LNCAP (cell line): ENCODE measurements at regions not wholly inside any gene's neighbourhood (a gene's known extent, or its start where the extent isn't known, plus 50 kb on each side); places are given as distances from the start of the nearest gene placed in this dataset.

Experiments
- TF ChIP-seq, protein P1 (sequence below): fragments of 450-650 bp; IDR thresholded peaks from 2 replicates; pipeline ENCODE4 v1.5.1; 2017; ENCODE audit warnings: mild to moderate bottlenecking

DNA sequence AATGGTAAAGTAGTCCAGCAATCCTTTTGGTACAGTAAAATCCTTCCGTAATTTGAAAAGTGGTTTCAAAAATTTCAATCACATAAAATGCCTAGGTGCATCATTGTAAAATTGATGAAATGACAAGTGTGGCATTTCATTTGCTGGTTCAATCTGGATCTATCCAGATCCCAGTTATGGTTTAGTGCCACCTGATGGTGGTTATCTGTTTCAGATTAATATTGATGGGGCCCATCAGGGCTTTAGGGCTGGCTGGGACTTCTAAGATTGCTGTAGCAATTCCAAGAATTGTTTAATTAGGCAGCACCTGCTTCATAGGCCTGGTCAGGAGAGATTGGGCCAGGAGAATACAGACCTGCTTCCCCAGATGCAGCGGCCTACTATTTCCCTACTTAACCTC, 55.5 kb upstream of the PIK3C3 start:
- TF ChIP-seq, protein P1, sequence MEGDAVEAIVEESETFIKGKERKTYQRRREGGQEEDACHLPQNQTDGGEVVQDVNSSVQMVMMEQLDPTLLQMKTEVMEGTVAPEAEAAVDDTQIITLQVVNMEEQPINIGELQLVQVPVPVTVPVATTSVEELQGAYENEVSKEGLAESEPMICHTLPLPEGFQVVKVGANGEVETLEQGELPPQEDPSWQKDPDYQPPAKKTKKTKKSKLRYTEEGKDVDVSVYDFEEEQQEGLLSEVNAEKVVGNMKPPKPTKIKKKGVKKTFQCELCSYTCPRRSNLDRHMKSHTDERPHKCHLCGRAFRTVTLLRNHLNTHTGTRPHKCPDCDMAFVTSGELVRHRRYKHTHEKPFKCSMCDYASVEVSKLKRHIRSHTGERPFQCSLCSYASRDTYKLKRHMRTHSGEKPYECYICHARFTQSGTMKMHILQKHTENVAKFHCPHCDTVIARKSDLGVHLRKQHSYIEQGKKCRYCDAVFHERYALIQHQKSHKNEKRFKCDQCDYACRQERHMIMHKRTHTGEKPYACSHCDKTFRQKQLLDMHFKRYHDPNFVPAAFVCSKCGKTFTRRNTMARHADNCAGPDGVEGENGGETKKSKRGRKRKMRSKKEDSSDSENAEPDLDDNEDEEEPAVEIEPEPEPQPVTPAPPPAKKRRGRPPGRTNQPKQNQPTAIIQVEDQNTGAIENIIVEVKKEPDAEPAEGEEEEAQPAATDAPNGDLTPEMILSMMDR: peak; percentile 48; the same call in 1 of the 2 replicates

DNA sequence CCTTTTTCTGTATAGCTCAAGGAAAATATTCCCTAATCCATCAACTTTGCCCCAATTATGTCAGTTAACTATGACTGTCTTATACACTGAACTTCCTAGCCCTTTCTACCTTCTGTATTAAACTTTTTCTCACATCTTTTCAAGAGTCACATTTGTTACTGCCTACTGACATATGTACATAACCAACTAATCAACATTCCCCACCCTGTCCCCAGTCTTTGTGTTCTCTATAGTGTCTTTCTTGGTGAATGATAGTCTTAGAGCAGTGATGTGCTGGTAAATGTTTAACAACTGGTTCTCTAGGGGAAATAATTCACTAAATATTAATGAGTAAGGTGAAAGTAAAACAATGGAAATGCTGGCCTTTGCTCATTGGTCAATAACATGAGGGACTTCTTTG, 61.6 kb upstream of the PIK3C3 start:
- TF ChIP-seq, protein P1: no peak

DNA sequence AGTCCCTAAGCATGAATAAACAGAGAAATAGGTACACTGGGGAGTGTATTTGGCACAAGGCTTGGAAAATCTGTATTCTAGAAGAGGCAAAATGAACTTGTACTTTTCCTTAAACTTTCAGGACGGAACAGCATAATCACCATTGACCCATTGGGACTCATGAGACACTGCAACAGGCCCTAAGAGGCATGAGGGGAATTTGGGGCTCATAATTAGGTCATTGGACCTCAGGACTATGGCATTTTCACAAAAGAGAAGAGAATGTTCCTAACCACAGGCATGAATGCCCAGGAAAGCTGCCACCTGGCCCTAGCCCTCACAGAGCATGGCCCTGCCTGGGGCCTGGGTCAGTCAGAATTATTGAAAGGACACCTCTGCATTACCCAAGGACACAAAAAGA, 67.9 kb upstream of the PIK3C3 start:
- TF ChIP-seq, protein P1: no peak

DNA sequence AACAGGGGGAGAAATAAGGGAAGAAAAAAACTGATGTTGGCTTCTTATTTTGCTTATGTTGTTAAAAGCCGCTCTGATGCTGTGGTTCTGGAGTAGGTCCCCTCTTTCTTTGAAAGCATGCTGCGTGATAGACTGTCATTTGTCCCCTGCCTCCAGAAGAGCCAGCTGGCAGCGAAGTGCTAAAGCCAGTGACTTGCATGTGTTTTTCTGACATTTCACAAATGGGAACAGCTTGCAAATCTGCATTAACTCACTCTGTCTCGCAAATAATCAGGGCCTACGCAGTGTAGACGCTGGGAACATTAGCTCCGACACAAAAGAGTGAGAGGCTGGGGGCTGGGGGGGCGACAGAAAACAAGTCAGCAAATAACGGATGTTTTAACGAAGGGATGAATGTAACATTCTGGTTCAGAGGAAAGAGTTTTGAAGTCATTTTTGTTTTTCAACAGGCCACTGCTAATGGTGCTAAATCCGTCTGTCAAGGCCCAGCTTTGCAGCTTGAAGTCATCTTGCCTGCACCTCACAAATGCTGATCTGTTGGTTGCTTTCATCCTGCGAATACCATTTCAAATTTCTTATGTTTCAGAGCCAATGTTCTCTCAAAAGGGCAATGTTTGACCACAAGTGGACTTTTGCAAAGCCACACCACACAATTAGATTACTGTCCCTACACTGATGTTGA, 68.8 kb upstream of the PIK3C3 start:
- TF ChIP-seq, protein P1: no peak

DNA sequence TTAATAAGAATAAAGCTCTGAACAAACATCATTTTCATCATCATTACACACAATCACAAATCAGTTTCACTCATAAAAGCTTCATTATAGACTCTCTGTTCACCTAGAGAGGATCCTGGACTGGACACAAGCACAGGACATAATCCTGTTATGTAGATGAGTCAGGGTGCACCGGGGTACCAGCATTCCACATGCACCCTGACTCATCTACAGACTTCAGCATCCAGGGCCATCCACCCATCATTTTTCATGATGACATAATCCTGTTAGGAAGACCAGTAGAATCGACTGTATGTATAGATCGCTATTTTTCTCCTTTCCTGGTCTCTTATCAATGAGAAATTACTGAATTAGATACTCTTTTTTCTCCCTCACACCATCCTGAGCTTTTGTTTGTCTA, 73.7 kb upstream of the PIK3C3 start:
- TF ChIP-seq, protein P1: no peak

DNA sequence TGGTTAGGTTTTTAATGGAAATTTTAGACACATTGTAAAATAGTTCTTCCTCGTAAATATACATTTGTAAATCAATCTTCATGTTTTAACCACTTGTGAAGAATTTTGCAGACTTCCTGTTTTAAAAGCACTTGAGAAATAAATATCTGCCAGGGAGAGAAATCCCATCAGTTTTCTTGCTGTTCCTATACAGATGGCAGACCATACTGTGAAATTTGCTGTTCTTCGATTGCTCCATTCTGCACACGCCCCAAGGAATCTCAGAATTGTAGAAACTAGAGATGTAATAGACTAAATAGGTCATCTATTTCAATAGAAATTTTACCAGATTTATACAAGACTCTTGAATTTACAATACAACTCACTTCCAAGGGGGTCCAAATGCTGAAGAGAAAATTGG, 75.8 kb upstream of the PIK3C3 start:
- TF ChIP-seq, protein P1: no peak

DNA sequence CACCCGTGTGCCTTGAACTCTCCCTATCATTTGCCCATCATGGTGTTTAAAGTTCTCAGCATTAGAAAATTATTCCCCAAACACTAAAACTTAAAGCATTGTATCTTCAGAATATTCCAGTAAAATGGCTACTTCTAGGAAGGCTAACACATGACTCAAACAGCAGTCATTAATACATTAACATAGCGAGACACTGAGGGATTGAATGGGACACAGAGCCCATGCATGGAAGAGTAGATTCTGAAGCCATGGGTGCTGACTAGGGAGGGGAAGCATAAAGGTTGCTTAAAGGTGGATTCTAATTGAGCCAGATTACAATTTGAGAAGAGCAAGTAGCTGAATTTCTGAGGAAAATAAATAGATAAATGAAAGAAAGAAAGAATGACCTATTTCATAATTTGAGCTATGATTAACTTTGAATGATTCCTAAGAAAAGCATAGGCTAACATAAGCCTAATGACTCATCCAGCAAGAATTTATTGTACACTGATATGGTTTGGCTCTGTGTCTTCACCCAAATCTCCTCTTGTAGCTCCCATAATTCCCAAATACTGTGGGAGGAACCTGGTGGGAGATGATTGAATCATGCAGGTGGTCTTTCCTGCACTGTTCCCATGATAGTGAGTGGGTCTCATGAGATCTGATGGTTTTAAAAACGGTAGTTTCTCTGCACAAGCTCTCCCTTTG, 79.8 kb upstream of the PIK3C3 start:
- TF ChIP-seq, protein P1: no peak
